ENCODE measurements at regions not wholly inside any gene's neighbourhood (a gene's known extent, or its start where the extent isn't known, plus 50 kb on each side); places are given as distances from the start of the nearest gene placed in this dataset.

GRCh38 chr5:144009116-144009515, 161.3 kb downstream of the YIPF5 start:
- TF ChIP-seq EP300 (IDR thresholded peaks at IDR 0.05; ENCODE audit: borderline replicate concordance) (no peak), USF1 (IDR thresholded peaks at IDR 0.05) (no peak), CEBPB (IDR thresholded peaks at IDR 0.05) (no peak)

Data from Ishikawa (cell line).